ENCODE measurements at regions not wholly inside any gene's neighbourhood (a gene's known extent, or its start where the extent isn't known, plus 50 kb on each side); places are given as distances from the start of the nearest gene placed in this dataset.

DNA sequence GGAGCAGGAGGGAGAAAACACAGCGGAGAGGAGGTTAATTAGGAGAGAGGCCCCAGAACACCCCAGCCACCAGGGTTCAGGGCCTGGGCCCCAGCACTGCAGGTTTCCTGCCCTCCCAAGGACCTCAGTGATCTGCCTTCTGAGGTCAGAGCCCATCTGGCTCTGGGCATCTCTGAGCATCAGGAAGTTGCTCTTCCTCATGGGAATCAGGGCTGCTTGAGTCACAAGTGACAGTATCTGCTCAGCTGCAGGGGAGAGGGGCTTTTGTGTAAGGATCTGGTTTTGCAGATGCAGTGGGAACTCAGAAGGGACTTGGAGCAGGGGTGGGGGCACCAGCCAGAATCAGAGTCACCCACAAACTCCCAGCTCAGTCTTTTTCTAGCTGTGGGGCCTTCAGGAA, 472.1 kb downstream of the PTPRU start:
- no peak for DNase-seq

- no peak for DNase-seq
These were observed 471.5 kb downstream of the PTPRU start for GRCh38 chr1:29707796-29708195.

GRCh38 chr1:29706936-29707335, 470.6 kb downstream of the PTPRU start:
- peak; percentile 1 to 5 for DNase-seq

DNA sequence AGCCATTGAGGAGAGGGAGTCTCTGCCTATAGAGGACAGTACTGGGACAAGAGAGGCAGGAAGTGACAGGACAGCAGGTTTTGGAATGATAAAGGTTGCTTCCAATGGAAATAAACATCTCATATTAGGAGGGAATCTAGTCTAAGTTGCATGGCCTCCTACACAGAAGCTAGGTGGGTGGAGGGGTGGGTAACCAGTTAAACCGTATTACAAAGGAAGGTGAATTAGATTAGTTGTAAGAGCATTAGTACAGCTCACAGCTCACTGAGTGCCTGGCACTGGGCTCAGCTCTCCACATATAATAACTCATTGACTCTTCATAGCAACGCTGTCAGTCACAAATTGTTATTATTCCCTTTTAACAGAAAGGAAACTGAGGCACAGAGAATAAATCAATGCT, 468.1 kb downstream of the PTPRU start:
- no peak for DNase-seq

GRCh38 chr1:29703596-29704370, 467.5 kb downstream of the PTPRU start:
- peak; percentile 3 to 31 for DNase-seq

- no peak for DNase-seq
These were observed 464.2 kb downstream of the PTPRU start for GRCh38 chr1:29700491-29700890.

- no peak for DNase-seq
These were observed 462.3 kb downstream of the PTPRU start for GRCh38 chr1:29698626-29699025.

DNA sequence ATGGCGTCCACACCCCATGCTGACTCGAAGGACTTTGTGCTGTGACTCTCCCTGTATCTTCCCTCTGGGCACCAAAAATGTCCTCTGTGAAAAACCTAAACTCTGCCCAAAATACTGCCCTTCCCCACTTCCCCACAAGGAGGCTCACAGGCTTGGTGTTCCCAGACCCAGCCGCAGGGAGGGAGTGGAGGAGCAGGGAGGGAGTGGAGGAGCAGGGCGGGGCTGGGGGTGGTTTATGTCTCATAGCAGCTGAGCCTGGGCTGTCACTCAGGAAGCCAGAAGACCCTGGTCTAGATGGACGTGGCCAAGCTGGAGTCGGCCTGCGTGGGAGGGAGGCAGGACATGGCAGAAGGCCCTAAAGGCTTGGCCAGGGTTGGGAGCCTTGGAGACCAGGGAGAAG, 461.7 kb downstream of the PTPRU start:
- DNase-seq, result peak; percentile 2 to 52

DNA sequence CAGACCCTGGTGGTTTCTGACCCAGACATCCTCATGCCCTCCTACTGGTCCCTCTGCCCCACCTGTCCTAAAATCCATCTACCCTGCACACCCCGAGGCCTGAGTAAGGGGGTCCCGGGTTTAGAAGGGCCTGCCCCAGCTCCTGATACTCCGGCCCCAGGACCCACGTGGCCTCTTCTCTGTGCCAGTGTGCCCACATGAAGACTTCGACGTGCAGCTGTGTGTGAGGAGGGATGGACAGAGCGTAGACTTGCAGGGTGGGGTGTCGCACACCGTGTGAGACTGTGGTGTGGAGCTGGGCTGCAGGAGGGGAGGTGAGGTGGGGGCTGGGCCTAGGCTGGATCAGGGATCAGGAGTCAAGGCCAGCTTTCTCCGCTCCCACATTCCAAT, 461.1 kb downstream of the PTPRU start:
- DNase-seq, result no peak

DNA sequence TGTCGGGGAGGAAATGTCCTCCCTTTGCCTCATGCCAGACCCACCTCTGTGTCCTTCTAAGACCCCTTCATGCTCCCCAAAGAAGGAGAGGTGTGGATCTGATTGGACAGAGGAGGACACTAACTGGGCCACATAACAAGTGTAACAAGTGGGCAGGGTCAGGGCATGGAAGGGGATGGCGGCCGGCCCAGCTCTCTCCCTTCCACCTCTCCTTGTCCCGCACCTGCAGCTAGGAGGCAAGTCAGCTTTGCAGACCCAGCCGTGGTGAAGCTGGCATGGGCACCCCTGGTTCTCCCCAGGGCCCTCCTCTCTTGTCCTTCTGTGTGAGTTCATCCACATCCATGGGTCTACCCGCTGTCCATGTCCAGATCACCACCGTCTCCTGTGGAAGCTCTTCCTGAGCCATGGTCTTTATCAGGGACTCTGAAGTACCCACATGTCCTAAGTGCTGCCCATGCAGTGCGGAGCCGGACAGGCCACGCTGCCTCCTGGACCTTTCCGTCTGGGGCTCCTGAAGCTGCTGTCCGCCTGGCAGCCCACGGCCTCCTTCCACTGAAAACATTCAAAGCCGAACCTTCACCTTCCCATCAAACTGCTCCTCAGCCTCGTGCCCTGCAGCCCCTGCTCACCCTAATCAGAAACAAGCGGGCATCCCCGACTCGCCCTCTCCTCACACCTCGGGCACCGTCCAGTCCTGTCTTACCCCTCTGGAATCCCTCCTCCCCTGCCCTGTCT, 460.5 kb downstream of the PTPRU start:
- DNase-seq, result no peak

GRCh38 chr1:29695803-29696202, 459.5 kb downstream of the PTPRU start:
- DNase-seq, result no peak

GRCh38 chr1:29695036-29695435, 458.7 kb downstream of the PTPRU start:
- DNase-seq, result no peak

DNA sequence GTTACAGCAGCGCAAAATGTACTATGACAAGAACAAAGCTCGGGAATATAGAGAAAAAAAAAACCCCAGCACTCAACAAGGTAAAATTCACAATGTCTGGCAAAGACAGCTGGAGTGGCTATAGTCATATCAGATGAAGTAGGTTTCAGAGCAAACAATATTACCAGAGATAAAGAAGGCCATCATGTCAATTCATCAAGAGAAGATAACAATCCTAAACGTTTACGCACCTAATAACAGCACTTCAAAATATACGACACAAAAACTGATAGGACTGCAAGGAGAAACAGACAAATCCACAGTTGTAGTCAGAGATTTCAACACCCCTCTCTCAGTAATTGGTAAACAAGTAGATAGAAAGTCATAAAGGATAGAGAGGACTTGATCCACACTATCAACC, 455.2 kb downstream of the PTPRU start:
- no peak for DNase-seq

- DNase-seq, result no peak
These were observed 453.8 kb downstream of the PTPRU start for GRCh38 chr1:29690156-29690555.

DNA sequence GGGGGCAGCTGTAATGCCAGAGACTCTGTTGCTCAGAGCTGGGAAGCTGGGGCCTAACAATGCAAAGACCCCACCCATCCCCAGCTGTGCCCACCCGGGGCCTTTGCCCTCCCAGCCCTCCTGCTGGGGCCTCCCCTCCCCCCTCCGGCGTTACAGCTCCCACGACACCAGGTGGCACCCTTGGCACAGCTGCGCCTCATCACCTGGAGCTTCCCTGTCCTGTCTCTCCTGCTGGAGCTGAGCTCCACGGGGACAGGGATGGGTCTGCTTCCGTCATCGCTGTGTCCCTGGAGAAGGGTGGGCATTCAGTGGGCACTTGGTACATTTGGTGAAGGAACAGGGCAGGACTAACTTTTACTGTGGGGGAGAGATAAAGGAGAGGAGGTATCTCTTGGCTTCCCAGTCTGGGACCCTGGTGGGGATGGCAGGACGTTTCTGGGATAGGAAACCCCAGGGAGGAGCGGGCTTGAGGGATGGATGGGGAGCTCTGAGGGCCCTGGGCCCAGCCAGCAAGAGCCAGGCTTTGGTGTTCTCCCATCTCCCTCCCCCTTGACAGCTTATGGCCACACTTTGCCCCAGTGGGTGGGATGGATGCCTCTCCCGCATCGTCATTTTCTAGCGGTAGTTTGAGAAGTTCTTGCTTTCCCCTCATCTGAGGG, 453.2 kb downstream of the PTPRU start:
- no peak for DNase-seq

GRCh38 chr1:29688471-29689365, 452.4 kb downstream of the PTPRU start:
- no peak for DNase-seq

DNA sequence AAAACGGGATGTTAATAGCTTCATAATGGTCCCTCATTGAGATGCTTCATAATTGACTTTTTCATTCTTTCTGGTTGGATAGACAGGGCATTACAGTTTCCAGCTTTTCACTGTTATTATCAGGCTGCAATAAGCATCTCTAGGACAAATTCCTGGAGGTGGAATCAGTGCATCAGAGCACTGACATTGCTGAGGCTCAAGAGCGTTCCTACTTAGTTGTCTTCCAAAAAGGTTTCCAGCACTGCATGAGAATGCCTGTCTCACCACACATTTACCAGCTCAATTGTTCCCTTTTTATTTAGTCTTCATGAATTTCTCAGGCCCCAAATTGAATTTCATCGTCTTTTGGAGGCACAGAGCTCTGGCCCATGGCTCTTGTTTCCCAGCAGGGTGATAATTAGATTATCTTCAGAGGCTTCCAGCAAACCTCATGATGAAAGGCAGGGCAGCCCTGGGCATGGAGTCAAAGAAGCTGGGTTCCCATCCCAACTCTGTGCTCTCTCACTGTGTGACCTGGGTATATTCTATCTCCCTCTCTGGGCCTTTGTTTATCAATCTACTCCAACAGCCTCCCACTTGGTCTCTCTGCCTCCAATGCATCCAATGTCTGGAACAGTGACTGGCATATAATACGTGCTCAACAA, 451.4 kb downstream of the PTPRU start:
- DNase-seq, result no peak

DNA sequence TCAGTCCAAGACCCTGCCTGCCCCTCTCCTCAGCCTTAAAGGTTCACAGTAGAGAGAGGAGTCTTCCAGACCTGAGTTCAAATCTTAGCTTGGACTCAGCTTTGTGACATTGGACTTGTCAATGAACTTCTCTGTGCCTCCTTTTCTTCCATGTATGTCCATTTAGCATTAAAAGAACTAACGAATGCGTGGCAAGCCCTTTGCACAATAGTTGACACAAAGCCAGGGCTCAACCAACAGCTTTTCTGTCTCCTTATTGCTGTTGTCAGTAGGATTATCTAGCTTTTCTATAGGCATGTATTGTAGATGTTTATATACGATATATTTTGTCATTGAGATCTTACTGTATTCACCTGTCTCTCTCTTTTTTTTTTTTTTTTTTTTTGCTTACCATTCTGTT, 450.8 kb downstream of the PTPRU start:
- DNase-seq, result no peak

- DNase-seq, result no peak
These were observed 449.9 kb downstream of the PTPRU start for GRCh38 chr1:29686012-29686930.

DNA sequence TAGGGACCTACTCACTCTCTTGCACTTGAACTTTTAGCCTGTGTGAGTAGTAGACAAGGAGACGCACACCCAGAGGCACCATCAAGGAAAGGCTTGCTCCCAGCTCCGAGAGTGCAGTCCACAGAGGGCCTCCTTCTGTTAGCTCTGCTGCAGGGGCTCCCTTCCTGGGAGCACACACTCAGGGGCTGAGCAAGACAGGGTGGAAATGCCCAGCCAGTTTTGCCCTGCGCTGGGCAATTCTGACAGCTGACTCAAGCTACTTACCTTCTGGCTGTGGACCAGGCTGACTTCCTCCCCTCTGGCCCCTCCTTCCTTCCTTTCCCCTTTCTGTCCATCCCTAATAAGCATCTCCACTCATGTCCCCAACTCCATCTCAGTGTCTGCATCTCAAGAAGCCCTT, 449.1 kb downstream of the PTPRU start:
- DNase-seq, result no peak

GRCh38 chr1:29684141-29684540, 447.8 kb downstream of the PTPRU start:
- DNase-seq, result no peak

Measured in inflammatory macrophage treated with lipopolysaccharide for 1 hour (primary cell).